SK-N-SH (cell line): ENCODE measurements at regions not wholly inside any gene's neighbourhood (a gene's known extent, or its start where the extent isn't known, plus 50 kb on each side); places are given as distances from the start of the nearest gene placed in this dataset.

Experiments used
- CTCF ChIA-PET: fragments of 300-600, 350-600 bp; formaldehyde crosslinking; extraction: SDS; loops from one replicate; lab custom pipeline; 2021; lab: Yijun Ruan, JAX
- POLR2A ChIA-PET: fragments of 350-600 bp; sonication (Branson Sonifier 250); formaldehyde crosslinking; extraction: SDS; loops from one replicate; lab custom pipeline; 2020; ENCODE audit warnings: antibody characterized with exemption, inconsistent platforms; lab: Yijun Ruan, JAX
- DNase-seq: peaks from one replicate; pipeline ENCODE4 v3.0.0; 2012
- H2AFZ ChIP-seq: fragments of 200-600 bp; sonication (generic); 2 replicates; pipeline ENCODE4 v1.8.1; 2016; ENCODE audit warnings: antibody characterized with exemption, mild to moderate bottlenecking, low read depth
- H3F3A ChIP-seq: fragments of 200-600 bp; sonication (generic); replicated peaks from 2 replicates; pipeline ENCODE3; 2016; ENCODE audit warnings: antibody characterized with exemption, mild to moderate bottlenecking; ENCODE audit not compliant: insufficient read depth
- H3K27ac ChIP-seq, 2 experiments: fragments of 200-500 bp in 1 of 2; fragments of 200-600 bp in 1 of 2; sonication (Bioruptor generic) in 1 of 2; sonication (generic), shearing (Covaris generic) in 1 of 2; 2 replicates each; pipeline versions ENCODE4 v1.5.1 to v1.6.1; 2014 to 2016; ENCODE audit warnings: low read depth in 2 of 2, inconsistent platforms in 1 of 2, low read length in 1 of 2, mild to moderate bottlenecking in 1 of 2, mixed read lengths in 1 of 2
- H3K27me3 ChIP-seq: fragments of 200-600 bp; sonication (generic), shearing (Covaris generic); 2 replicates; pipeline ENCODE4 v1.6.1; 2016; ENCODE audit warnings: mixed run types; ENCODE audit not compliant: insufficient read depth
- H3K36me3 ChIP-seq, 2 experiments: fragments of 200-500 bp in 1 of 2; fragments of 200-600 bp in 1 of 2; sonication (Bioruptor generic) in 1 of 2; sonication (generic) in 1 of 2; replicated peaks in 1 of 2; 2 replicates each; pipeline versions ENCODE3 to v1.5.1; 2014 to 2016; ENCODE audit warnings: low read length in 1 of 2, mild to moderate bottlenecking in 1 of 2; ENCODE audit not compliant: insufficient read depth in 2 of 2, control insufficient read depth in 1 of 2
- H3K4me1 ChIP-seq, 2 experiments: fragments of 200-500 bp in 1 of 2; fragments of 200-600 bp in 1 of 2; sonication (Bioruptor generic) in 1 of 2; sonication (generic), shearing (Covaris generic) in 1 of 2; 2 replicates each; pipeline versions ENCODE4 v1.5.1 to v1.6.1; 2014 to 2016; ENCODE audit warnings: low read depth in 1 of 2, low read length in 1 of 2, mixed run types in 1 of 2; ENCODE audit not compliant: insufficient read depth in 2 of 2, control insufficient read depth in 1 of 2
- H3K4me2 ChIP-seq: fragments of 200-600 bp; sonication (generic), shearing (Covaris generic); 2 replicates; pipeline ENCODE4 v1.6.1; 2017; ENCODE audit warnings: mixed run types
- H3K4me3 ChIP-seq, 2 experiments: fragments of 200-500 bp in 1 of 2; fragments of 200-600 bp in 1 of 2; sonication (Bioruptor generic) in 1 of 2; sonication (generic), shearing (Covaris generic) in 1 of 2; 2 replicates each; pipeline versions ENCODE4 v1.5.1 to v1.8.1; 2014 to 2016; ENCODE audit warnings: low read depth in 2 of 2, inconsistent platforms in 1 of 2, low read length in 1 of 2, mild to moderate bottlenecking in 1 of 2, mixed read lengths in 1 of 2, moderate library complexity in 1 of 2
- H3K79me2 ChIP-seq: fragments of 200-600 bp; sonication (generic); 2 replicates; pipeline ENCODE4 v1.8.1; 2017; ENCODE audit warnings: mild to moderate bottlenecking; ENCODE audit not compliant: insufficient read depth
- H3K9ac ChIP-seq: fragments of 200-600 bp; sonication (generic); 2 replicates; pipeline ENCODE4 v1.6.1; 2017; ENCODE audit warnings: mixed run types
- H3K9me2 ChIP-seq: fragments of 200-600 bp; sonication (generic); 2 replicates; pipeline ENCODE4 v1.6.1; 2017; ENCODE audit warnings: mixed run types
- H3K9me3 ChIP-seq: fragments of 200-600 bp; sonication (generic); 2 replicates; pipeline ENCODE4 v1.6.1; 2017; ENCODE audit warnings: mixed run types, mild to moderate bottlenecking, moderate library complexity
- H4K20me1 ChIP-seq: fragments of 200-600 bp; sonication (generic); 2 replicates; pipeline ENCODE4 v1.6.1; 2017; ENCODE audit warnings: mild to moderate bottlenecking, mixed run types; ENCODE audit not compliant: insufficient read depth
- CTCF ChIP-seq: fragments of 200-600 bp; sonication (generic); IDR thresholded peaks from 2 replicates; pipeline ENCODE4 v1.6.1; 2017; ENCODE audit warnings: antibody characterized with exemption, mild to moderate bottlenecking, moderate library complexity
- ELF1 ChIP-seq: IDR thresholded peaks from 2 replicates; pipeline ENCODE4 v1.4.0; 2012
- EP300 ChIP-seq, 2 experiments: IDR thresholded peaks; 2 replicates each; pipeline versions ENCODE4 v1.4.0 to v1.6.1; 2012; ENCODE audit warnings: borderline replicate concordance in 1 of 2, low read depth in 1 of 2, low read length in 1 of 2
- EZH2phosphoT487 ChIP-seq: fragments of 200-600 bp; sonication (generic); IDR thresholded peaks from 2 replicates; pipeline ENCODE4 v1.6.1; 2017; ENCODE audit warnings: low read depth, mixed run types, mild to moderate bottlenecking, antibody characterized with exemption, moderate library complexity, borderline replicate concordance
- FOXJ3 ChIP-seq: sonication (generic); formaldehyde crosslinking; IDR thresholded peaks from 2 replicates; pipeline ENCODE4 v1.5.1; 2020; ENCODE audit warnings: mild to moderate bottlenecking, missing genetic modification reagents
- GABPA ChIP-seq: IDR thresholded peaks from 2 replicates; pipeline ENCODE4 v1.4.0; 2012; ENCODE audit warnings: low read depth, mild to moderate bottlenecking
- GATA2 ChIP-seq: sonication (generic); formaldehyde crosslinking; IDR thresholded peaks from 2 replicates; pipeline ENCODE4 v1.5.0; 2020; ENCODE audit warnings: mild to moderate bottlenecking, missing genetic modification reagents
- IRF3 ChIP-seq: fragments of 150-350 bp; IDR thresholded peaks from 2 replicates; pipeline ENCODE4 v1.6.1; 2016; ENCODE audit warnings: mild to moderate bottlenecking, low read depth, low read length
- JUND ChIP-seq: IDR thresholded peaks from 2 replicates; pipeline ENCODE4 v1.4.0; 2012
- MEF2A ChIP-seq: IDR thresholded peaks from 2 replicates; pipeline ENCODE4 v1.4.0; 2012; ENCODE audit warnings: low read depth, borderline replicate concordance
- MXI1 ChIP-seq: IDR thresholded peaks from 2 replicates; pipeline ENCODE4 v1.6.1; 2012; ENCODE audit warnings: mild to moderate bottlenecking, low read depth, low read length, improper control_type of control experiment
- NFIC ChIP-seq: IDR thresholded peaks from 2 replicates; pipeline ENCODE4 v1.4.0; 2012; ENCODE audit warnings: borderline replicate concordance
- PBX3 ChIP-seq: IDR thresholded peaks from 2 replicates; pipeline ENCODE4; 2012
- POLR2AphosphoS5 ChIP-seq: IDR thresholded peaks from 2 replicates; pipeline ENCODE4 v1.6.1; 2012; ENCODE audit warnings: low read depth, low read length
- RXRA ChIP-seq: IDR thresholded peaks from 2 replicates; pipeline ENCODE4 v1.4.0; 2012; ENCODE audit warnings: low read depth, mild to moderate bottlenecking, borderline replicate concordance
- SIN3A ChIP-seq: IDR thresholded peaks from 2 replicates; pipeline ENCODE4 v1.6.1; 2012; ENCODE audit warnings: low read depth, mild to moderate bottlenecking, low read length, moderate library complexity, borderline replicate concordance
- SMC3 ChIP-seq: IDR thresholded peaks from 2 replicates; pipeline ENCODE4 v1.6.1; 2012; ENCODE audit warnings: low read depth, low read length, improper control_type of control experiment
- TAF1 ChIP-seq: IDR thresholded peaks from 2 replicates; pipeline ENCODE4 v1.6.1; 2012; ENCODE audit warnings: low read depth, mild to moderate bottlenecking, low read length, moderate library complexity, borderline replicate concordance
- TCF12 ChIP-seq: IDR thresholded peaks from 2 replicates; pipeline ENCODE4 v1.4.0; 2012
- TEAD4 ChIP-seq: IDR thresholded peaks from 2 replicates; pipeline ENCODE4 v1.4.0; 2012; ENCODE audit warnings: mild to moderate bottlenecking, borderline replicate concordance; ENCODE audit not compliant: insufficient read depth
- USF1 ChIP-seq: IDR thresholded peaks from 2 replicates; pipeline ENCODE4 v1.4.0; 2012; ENCODE audit warnings: low read depth, borderline replicate concordance
- YY1 ChIP-seq: IDR thresholded peaks from 2 replicates; pipeline ENCODE4 v1.4.0; 2012; ENCODE audit warnings: low read depth, mild to moderate bottlenecking
- WGBS: methylation state at CpG from one replicate; pipeline ENCODE4 v1.1.6; 2017; ENCODE audit warnings: low lambda C conversion rate; 5-methylcytosine and 5-hydroxymethylcytosine counted together
- TF ChIP-seq, protein P1 (sequence below): IDR thresholded peaks from 2 replicates; pipeline ENCODE4 v1.4.0; 2012; ENCODE audit warnings: low read depth, borderline replicate concordance

DNA sequence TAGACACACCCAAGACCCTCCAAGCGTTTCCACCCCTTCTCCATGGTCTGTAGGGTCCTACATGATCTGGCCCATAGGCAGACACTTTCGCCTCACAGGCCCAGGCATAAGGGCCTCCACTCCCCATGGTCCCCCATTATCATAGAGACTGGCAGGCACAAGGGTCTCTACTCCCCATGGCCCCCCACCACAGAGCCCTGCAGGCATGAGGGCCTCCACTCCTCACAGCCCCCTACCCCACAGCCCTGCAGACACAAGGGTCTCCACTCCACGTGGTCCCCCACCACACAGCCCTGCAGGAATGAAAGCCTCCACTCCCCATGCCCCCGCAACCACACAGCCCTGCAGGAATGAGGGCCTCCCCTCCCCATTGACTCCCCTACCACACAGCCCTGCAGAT lies 159.7 kb upstream of the AGAP1 start:
- CTCF ChIA-PET: no interaction called here
- Histone ChIP-seq H3F3A (peaks cover 5% of the 10 kb centered on the region), H3K4me3 (no peak overlapping the region), H3K79me2 (no peaks in the 10 kb centered on the region), H3K9ac (no peak overlapping the region), H2AFZ (no peak overlapping the region), H4K20me1 (no peaks in the 10 kb centered on the region), H3K4me2 (no peak overlapping the region), H3K27me3 (no peaks in the 10 kb centered on the region; the same call in 1 of the 2 replicates), H3K4me1 (no peaks in the 10 kb centered on the region), H3K36me3 (no peaks in the 10 kb centered on the region), H3K9me3 (no peaks in the 10 kb centered on the region), H3K27ac (no peak overlapping the region), H3K9me2 (no peaks in the 10 kb centered on the region)
- POLR2A ChIA-PET: no interaction called here
- WGBS: 35% methylated on average over 3 of the region's 4 CpGs
- DNase-seq: no peak
- TF ChIP-seq PBX3: no peak
- TF ChIP-seq TAF1: no peak
- TF ChIP-seq, protein P1, sequence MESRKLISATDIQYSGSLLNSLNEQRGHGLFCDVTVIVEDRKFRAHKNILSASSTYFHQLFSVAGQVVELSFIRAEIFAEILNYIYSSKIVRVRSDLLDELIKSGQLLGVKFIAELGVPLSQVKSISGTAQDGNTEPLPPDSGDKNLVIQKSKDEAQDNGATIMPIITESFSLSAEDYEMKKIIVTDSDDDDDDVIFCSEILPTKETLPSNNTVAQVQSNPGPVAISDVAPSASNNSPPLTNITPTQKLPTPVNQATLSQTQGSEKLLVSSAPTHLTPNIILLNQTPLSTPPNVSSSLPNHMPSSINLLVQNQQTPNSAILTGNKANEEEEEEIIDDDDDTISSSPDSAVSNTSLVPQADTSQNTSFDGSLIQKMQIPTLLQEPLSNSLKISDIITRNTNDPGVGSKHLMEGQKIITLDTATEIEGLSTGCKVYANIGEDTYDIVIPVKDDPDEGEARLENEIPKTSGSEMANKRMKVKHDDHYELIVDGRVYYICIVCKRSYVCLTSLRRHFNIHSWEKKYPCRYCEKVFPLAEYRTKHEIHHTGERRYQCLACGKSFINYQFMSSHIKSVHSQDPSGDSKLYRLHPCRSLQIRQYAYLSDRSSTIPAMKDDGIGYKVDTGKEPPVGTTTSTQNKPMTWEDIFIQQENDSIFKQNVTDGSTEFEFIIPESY: no peak
- no peak for TF ChIP-seq NFIC
- no peak for TF ChIP-seq SIN3A
- no peak for TF ChIP-seq MXI1
- no peak for TF ChIP-seq RXRA
- no peak for TF ChIP-seq GATA2 (CRISPR knock-in tag)
- TF ChIP-seq EZH2phosphoT487: no peak
- TF ChIP-seq YY1: no peak
- no peak for TF ChIP-seq IRF3
- no peak for TF ChIP-seq ELF1
- no peak for TF ChIP-seq SMC3
- no peak for TF ChIP-seq MEF2A
- TF ChIP-seq, all 33 proteins: peak for 0

- Histone ChIP-seq H3K9me3 (no peaks in the 10 kb centered on the region), H3K9me2 (no peaks in the 10 kb centered on the region), H3K4me1 (no peaks in the 10 kb centered on the region), H2AFZ (no peak overlapping the region), H3K36me3 (no peaks in the 10 kb centered on the region), H3K4me3 (no peak overlapping the region), H3F3A (no peaks in the 10 kb centered on the region), H3K27me3 (no peaks in the 10 kb centered on the region; the same call in 1 of the 2 replicates), H3K79me2 (no peaks in the 10 kb centered on the region), H4K20me1 (no peaks in the 10 kb centered on the region), H3K9ac (no peak overlapping the region), H3K4me2 (no peak overlapping the region), H3K27ac (no peak overlapping the region)
- no peak for DNase-seq
- CTCF ChIA-PET: interaction anchor here (1.1 kb wide), 1 partner anchor 436 kb away, joined by 3 read pairs; no protein-coding TSS in a partner anchor
- POLR2A ChIA-PET: interaction anchor here (0.5 kb wide), 1 partner anchor 1518 kb away, joined by 3 read pairs; no protein-coding TSS in a partner anchor
- 45% methylated on average over 5 of the region's 9 CpGs for whole genome bisulfite sequencing
- TF ChIP-seq GABPA (no peak), TCF12 (no peak), EZH2phosphoT487 (no peak), TEAD4 (no peak), POLR2AphosphoS5 (no peak), JUND (no peak), TAF1 (no peak), USF1 (no peak), CTCF (no peak), MXI1 (no peak), EP300 (IDR thresholded peaks at IDR 0.05; ENCODE audit: borderline replicate concordance in 1 of 2, low read depth in 1 of 2, low read length in 1 of 2) (no peak), FOXJ3 (CRISPR knock-in tag) (no peak), YY1 (no peak), GATA2 (CRISPR knock-in tag) (no peak)
Measured at GRCh38 chr2:235343156-235343774, 150.6 kb upstream of the AGAP1 start.
